Endothelial cell of hepatic sinusoid (primary cell): ENCODE measurements at regions not wholly inside any gene's neighbourhood (a gene's known extent, or its start where the extent isn't known, plus 50 kb on each side); places are given as distances from the start of the nearest gene placed in this dataset.

ENCODE experiments used
- in situ Hi-C: cut with HindIII; loops from 2 replicates; pipeline ENCODE4 v1.10.0; 2017; ENCODE audit warnings: low sequenced_read_pairs

- in situ Hi-C loops: no loop called here
These were observed 557.5 kb downstream of the CAAP1 start for GRCh38 chr9:26335116-26335515.

- in situ Hi-C loops: no loop called here
These were observed 557.9 kb downstream of the CAAP1 start for GRCh38 chr9:26334706-26335105.

- in situ Hi-C loops: no loop called here
These were observed 561.4 kb downstream of the CAAP1 start for GRCh38 chr9:26331223-26331622.

- in situ Hi-C loops: no loop called here
These were observed 562.6 kb downstream of the CAAP1 start for GRCh38 chr9:26329974-26330373.

- in situ Hi-C loops: no loop called here
These were observed 566.0 kb downstream of the CAAP1 start for GRCh38 chr9:26326563-26326962.

GRCh38 chr9:26325444-26325829, 567.2 kb downstream of the CAAP1 start:
- in situ Hi-C loops: no loop called here

- in situ Hi-C loops: no loop called here
These were observed 567.7 kb downstream of the CAAP1 start for GRCh38 chr9:26324786-26325443.

- in situ Hi-C loops: no loop called here
These were observed 570.7 kb downstream of the CAAP1 start for GRCh38 chr9:26321935-26322334.

- in situ Hi-C loops: no loop called here
These were observed 572.7 kb downstream of the CAAP1 start for GRCh38 chr9:26319859-26320258.

GRCh38 chr9:26313108-26313507, 579.5 kb downstream of the CAAP1 start:
- in situ Hi-C loops: no loop called here

GRCh38 chr9:26311463-26311995, 581.1 kb downstream of the CAAP1 start:
- in situ Hi-C loops: no loop called here

- in situ Hi-C loops: no loop called here
These were observed 582.3 kb downstream of the CAAP1 start for GRCh38 chr9:26310294-26310693.

GRCh38 chr9:26308328-26308727, 584.3 kb downstream of the CAAP1 start:
- in situ Hi-C loops: no loop called here

GRCh38 chr9:26301659-26302058, 590.9 kb downstream of the CAAP1 start:
- in situ Hi-C loops: no loop called here

- in situ Hi-C loops: no loop called here
These were observed 591.6 kb downstream of the CAAP1 start for GRCh38 chr9:26301046-26301445.

GRCh38 chr9:26296910-26297572, 595.6 kb downstream of the CAAP1 start:
- in situ Hi-C loops: no loop called here

GRCh38 chr9:26292943-26293342, 599.7 kb downstream of the CAAP1 start:
- in situ Hi-C loops: no loop called here

- in situ Hi-C loops: no loop called here
These were observed 593.4 kb upstream of the TUSC1 start for GRCh38 chr9:26271495-26272122.

- in situ Hi-C loops: no loop called here
These were observed 588.0 kb upstream of the TUSC1 start for GRCh38 chr9:26266146-26266793.

GRCh38 chr9:26264709-26265601, 586.7 kb upstream of the TUSC1 start:
- in situ Hi-C loops: no loop called here

GRCh38 chr9:26263478-26263877, 585.2 kb upstream of the TUSC1 start:
- in situ Hi-C loops: no loop called here
